ENCODE measurements at regions not wholly inside any gene's neighbourhood (a gene's known extent, or its start where the extent isn't known, plus 50 kb on each side); places are given as distances from the start of the nearest gene placed in this dataset.

DNA sequence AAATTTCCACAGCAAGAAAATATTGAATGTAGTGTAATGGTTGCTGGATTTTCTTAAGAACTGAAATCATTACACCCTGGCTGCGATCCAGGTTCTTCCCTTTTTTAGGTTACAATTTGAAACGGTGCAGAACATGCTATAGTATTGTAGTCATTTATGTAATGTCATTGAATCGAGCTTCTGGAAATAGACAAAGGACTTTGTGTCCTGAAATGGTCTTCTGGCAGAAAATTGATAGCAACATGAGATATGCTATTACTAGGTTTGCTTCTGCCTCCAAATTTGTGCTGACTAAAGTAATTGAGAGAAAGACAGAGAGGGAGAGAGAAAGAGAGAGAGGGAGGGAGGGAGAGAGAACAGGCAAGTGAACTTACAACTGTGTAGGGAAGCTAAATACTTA lies 146.2 kb upstream of the NFIA start:
- H3K27me3 ChIP-seq: no peaks in the 10 kb centered on the region
- no peaks in the 10 kb centered on the region for H3K9me3 ChIP-seq
- TF ChIP-seq, protein P1, sequence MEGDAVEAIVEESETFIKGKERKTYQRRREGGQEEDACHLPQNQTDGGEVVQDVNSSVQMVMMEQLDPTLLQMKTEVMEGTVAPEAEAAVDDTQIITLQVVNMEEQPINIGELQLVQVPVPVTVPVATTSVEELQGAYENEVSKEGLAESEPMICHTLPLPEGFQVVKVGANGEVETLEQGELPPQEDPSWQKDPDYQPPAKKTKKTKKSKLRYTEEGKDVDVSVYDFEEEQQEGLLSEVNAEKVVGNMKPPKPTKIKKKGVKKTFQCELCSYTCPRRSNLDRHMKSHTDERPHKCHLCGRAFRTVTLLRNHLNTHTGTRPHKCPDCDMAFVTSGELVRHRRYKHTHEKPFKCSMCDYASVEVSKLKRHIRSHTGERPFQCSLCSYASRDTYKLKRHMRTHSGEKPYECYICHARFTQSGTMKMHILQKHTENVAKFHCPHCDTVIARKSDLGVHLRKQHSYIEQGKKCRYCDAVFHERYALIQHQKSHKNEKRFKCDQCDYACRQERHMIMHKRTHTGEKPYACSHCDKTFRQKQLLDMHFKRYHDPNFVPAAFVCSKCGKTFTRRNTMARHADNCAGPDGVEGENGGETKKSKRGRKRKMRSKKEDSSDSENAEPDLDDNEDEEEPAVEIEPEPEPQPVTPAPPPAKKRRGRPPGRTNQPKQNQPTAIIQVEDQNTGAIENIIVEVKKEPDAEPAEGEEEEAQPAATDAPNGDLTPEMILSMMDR (IDR thresholded peaks at IDR 0.05): no peak
- no peaks in the 10 kb centered on the region for H3K36me3 ChIP-seq
- no peak overlapping the region for H3K4me3 ChIP-seq (ENCODE audit: low read depth in 1 of 2, low read length in 1 of 2)
- no peak overlapping the region for H3K27ac ChIP-seq
- no peaks in the 10 kb centered on the region for H3K4me1 ChIP-seq (ENCODE audit: control insufficient read depth in 1 of 2, insufficient read depth in 1 of 2, low read depth in 1 of 2, low read length in 1 of 2)

DNA sequence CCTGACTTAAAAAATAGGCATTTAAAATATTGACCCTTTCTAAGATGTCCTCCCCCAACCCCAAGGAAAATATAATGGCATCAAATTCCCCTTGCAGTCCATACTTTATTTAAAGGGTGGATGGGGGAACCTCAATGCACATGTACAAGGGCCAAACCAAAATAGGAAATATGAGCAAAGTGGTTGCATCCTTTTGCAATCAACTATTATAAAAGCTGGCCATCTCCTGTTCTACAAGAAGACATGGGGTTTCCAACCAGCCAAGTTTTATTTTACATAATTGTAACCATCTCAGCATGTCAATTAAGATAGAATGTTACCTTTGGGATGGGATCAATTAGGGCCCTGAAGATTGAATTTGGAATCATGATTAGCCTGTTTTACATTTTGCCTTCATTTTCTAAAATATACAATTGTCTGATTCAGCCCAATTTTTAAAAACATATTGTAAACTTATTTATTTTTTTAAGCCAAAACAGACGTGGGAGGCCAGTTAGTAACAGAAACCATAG lies 146.7 kb upstream of the NFIA start:
- Histone ChIP-seq H3K27me3 (no peaks in the 10 kb centered on the region), H3K9me3 (no peaks in the 10 kb centered on the region), H3K36me3 (no peaks in the 10 kb centered on the region), H3K4me1 (ENCODE audit: control insufficient read depth in 1 of 2, insufficient read depth in 1 of 2, low read depth in 1 of 2, low read length in 1 of 2) (no peaks in the 10 kb centered on the region), H3K4me3 (ENCODE audit: low read depth in 1 of 2, low read length in 1 of 2) (no peak overlapping the region), H3K27ac (no peak overlapping the region)
- TF ChIP-seq, protein P1 (IDR thresholded peaks at IDR 0.05): no peak

DNA sequence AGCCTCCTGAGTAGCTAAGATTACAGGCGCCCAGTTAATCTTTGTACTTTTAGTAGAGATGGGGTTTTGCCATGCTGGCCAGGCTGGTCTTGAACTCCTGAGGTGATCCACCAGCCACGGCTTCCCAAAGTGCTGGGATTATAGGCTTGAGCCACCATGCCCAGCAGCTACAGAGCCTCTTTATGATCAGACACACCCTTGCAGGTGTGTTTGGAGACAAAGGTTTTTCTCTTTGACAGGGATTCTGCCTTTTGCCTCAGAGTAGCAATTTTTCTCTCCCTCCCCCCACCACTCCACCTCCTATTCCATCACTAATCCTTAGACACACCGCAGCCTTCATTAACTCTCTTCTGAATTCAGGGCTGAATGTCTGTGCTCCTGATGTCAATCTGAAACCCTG lies 152.2 kb upstream of the NFIA start:
- Histone ChIP-seq H3K36me3 (no peaks in the 10 kb centered on the region), H3K27me3 (no peaks in the 10 kb centered on the region), H3K4me3 (ENCODE audit: low read depth in 1 of 2, low read length in 1 of 2) (no peak overlapping the region), H3K4me1 (ENCODE audit: control insufficient read depth in 1 of 2, insufficient read depth in 1 of 2, low read depth in 1 of 2, low read length in 1 of 2) (no peaks in the 10 kb centered on the region), H3K9me3 (no peaks in the 10 kb centered on the region), H3K27ac (no peak overlapping the region)
- TF ChIP-seq, protein P1 (IDR thresholded peaks at IDR 0.05): no peak

DNA sequence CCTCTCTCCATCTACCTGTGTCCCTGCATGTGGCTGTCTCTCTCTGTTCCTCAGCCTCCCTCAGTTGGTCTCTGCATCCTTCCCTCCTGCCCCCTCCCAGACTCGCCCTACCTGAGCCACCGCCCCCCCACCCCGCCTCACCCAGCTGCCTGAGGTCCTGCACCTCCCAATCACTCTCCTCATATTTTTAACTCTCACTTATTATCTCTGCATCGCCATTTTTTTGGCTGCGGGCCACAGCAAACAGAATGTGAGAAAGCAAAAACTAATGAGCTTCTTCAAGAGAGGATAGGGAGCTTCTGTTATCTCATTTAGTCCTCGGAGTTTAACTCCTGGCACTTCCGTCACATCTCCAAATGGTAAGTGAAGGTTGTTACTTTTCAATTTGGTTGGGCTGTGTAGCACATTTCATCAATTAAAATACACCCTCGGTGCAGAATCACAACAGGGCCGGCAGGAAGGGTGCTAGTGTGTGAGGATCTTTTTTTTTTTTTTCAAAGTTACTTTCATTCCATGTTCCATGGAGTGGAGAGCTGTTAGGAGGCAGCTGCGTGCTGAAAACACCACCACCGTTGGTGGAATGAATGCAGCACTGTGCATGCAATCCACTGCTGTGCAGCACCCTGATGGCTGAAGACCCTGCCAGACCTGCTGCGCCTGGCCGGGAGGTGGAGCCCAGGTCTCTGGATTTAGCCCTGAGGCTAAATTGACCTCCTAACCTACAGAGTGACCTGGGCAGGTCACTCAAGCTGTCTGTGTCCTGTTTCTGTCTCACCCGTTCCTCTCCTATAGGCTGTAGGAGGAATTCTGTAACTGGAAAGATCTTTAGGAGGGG lies 157.2 kb upstream of the NFIA start:
- Histone ChIP-seq H3K4me1 (ENCODE audit: control insufficient read depth in 1 of 2, insufficient read depth in 1 of 2, low read depth in 1 of 2, low read length in 1 of 2) (no peaks in the 10 kb centered on the region), H3K9me3 (no peaks in the 10 kb centered on the region), H3K36me3 (no peaks in the 10 kb centered on the region), H3K4me3 (ENCODE audit: low read depth in 1 of 2, low read length in 1 of 2) (no peak overlapping the region), H3K27ac (no peak overlapping the region), H3K27me3 (no peaks in the 10 kb centered on the region)
- TF ChIP-seq, protein P1 (IDR thresholded peaks at IDR 0.05): no peak

DNA sequence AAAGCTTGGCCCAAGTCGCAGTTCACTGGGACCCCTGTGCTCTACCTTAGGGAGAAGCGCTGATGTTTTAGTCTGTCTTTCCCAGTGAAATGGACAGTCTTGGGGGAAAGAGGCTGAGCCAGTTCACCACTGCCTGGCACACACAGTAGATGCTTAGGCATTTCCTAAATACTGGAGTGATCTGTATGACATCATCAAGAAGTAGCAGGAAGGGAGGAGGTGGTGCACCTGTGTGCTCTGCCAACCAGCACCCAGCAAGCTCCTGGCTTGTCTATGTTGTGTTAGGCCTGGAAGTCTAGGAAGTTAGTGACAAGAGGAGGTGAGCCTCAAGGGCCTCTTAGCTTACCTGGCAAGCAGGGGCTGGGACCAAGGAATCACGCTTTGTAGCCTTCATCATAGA lies 158.2 kb upstream of the NFIA start:
- no peaks in the 10 kb centered on the region for H3K36me3 ChIP-seq
- TF ChIP-seq, protein P1 (IDR thresholded peaks at IDR 0.05): no peak
- no peaks in the 10 kb centered on the region for H3K9me3 ChIP-seq
- no peak overlapping the region for H3K27ac ChIP-seq
- no peak overlapping the region for H3K4me3 ChIP-seq (ENCODE audit: low read depth in 1 of 2, low read length in 1 of 2)
- no peaks in the 10 kb centered on the region for H3K4me1 ChIP-seq (ENCODE audit: control insufficient read depth in 1 of 2, insufficient read depth in 1 of 2, low read depth in 1 of 2, low read length in 1 of 2)
- H3K27me3 ChIP-seq: no peaks in the 10 kb centered on the region
